DMS53 treated with DMSO at 0.1 percent for 48 hours (cell line): ENCODE measurements at regions not wholly inside any gene's neighbourhood (a gene's known extent, or its start where the extent isn't known, plus 50 kb on each side); places are given as distances from the start of the nearest gene placed in this dataset.

Experiments
- DNase-seq: peaks from one replicate; lab custom pipeline; 2025; ENCODE audit not compliant: unreplicated experiment; lab: John Stamatoyannopoulos, UW

- DNase-seq = no peak
Measured at GRCh38 chr14:97413966-97414717, 617.0 kb downstream of the VRK1 start.

GRCh38 chr14:97414718-97415098, 617.5 kb downstream of the VRK1 start:
- DNase-seq = no peak

- DNase-seq = no peak
Measured at GRCh38 chr14:97415907-97416306, 618.7 kb downstream of the VRK1 start.

- DNase-seq = no peak
Measured at GRCh38 chr14:97416550-97416949, 619.4 kb downstream of the VRK1 start.

- DNase-seq = no peak
Measured at GRCh38 chr14:97417331-97417730, 620.1 kb downstream of the VRK1 start.

GRCh38 chr14:97420211-97420610, 623.0 kb downstream of the VRK1 start:
- no peak for DNase-seq

GRCh38 chr14:97426776-97427175, 629.6 kb downstream of the VRK1 start:
- no peak for DNase-seq

GRCh38 chr14:97428808-97429440, 631.7 kb downstream of the VRK1 start:
- no peak for DNase-seq

GRCh38 chr14:97432586-97432985, 635.4 kb downstream of the VRK1 start:
- no peak for DNase-seq

GRCh38 chr14:97441740-97442362, 644.7 kb downstream of the VRK1 start:
- DNase-seq = no peak

- DNase-seq = no peak
Measured at GRCh38 chr14:97442363-97442762, 645.2 kb downstream of the VRK1 start.

- no peak for DNase-seq
Measured at GRCh38 chr14:97443412-97443811, 646.2 kb downstream of the VRK1 start.

- no peak for DNase-seq
Measured at GRCh38 chr14:97444248-97444647, 647.1 kb downstream of the VRK1 start.

GRCh38 chr14:97445367-97445766, 648.2 kb downstream of the VRK1 start:
- DNase-seq = no peak

GRCh38 chr14:97446087-97446486, 648.9 kb downstream of the VRK1 start:
- DNase-seq = no peak

GRCh38 chr14:97452314-97452713, 655.1 kb downstream of the VRK1 start:
- DNase-seq = no peak

- DNase-seq = no peak
Measured at GRCh38 chr14:97453991-97454390, 656.8 kb downstream of the VRK1 start.

- no peak for DNase-seq
Measured at GRCh38 chr14:97456462-97456861, 659.3 kb downstream of the VRK1 start.

GRCh38 chr14:97456958-97457357, 659.8 kb downstream of the VRK1 start:
- no peak for DNase-seq

GRCh38 chr14:97457575-97458085, 660.4 kb downstream of the VRK1 start:
- DNase-seq = no peak

- no peak for DNase-seq
Measured at GRCh38 chr14:97458255-97458654, 661.1 kb downstream of the VRK1 start.
